HG03175 (cell line): ENCODE measurements at regions not wholly inside any gene's neighbourhood (a gene's known extent, or its start where the extent isn't known, plus 50 kb on each side); places are given as distances from the start of the nearest gene placed in this dataset.

Source experiments
- ATAC-seq: cut with Tn5 transposase; IDR thresholded peaks from one replicate; pipeline ENCODE4 v1.9.1; 2021; ENCODE audit warnings: mild to moderate bottlenecking, moderate library complexity; ENCODE audit not compliant: unreplicated experiment

- ATAC-seq: no peak
These were observed 487.6 kb upstream of the KLHL29 start for GRCh38 chr2:22897428-22897827.

- ATAC-seq: no peak
These were observed 484.3 kb upstream of the KLHL29 start for GRCh38 chr2:22900674-22901073.

- ATAC-seq: no peak
These were observed 483.4 kb upstream of the KLHL29 start for GRCh38 chr2:22901471-22902179.

- ATAC-seq: no peak
These were observed 482.8 kb upstream of the KLHL29 start for GRCh38 chr2:22902180-22902550.

- ATAC-seq: no peak
These were observed 482.3 kb upstream of the KLHL29 start for GRCh38 chr2:22902662-22903165.

GRCh38 chr2:22903616-22904015 lies 481.4 kb upstream of the KLHL29 start:
- ATAC-seq: no peak

- peak; percentile 41 for ATAC-seq
These were observed 480.8 kb upstream of the KLHL29 start for GRCh38 chr2:22904126-22904684.

- no peak for ATAC-seq
These were observed 477.6 kb upstream of the KLHL29 start for GRCh38 chr2:22907330-22907729.

- no peak for ATAC-seq
These were observed 472.6 kb upstream of the KLHL29 start for GRCh38 chr2:22912398-22912797.

GRCh38 chr2:22929998-22930397 lies 455.0 kb upstream of the KLHL29 start:
- ATAC-seq: no peak

- no peak for ATAC-seq
These were observed 454.2 kb upstream of the KLHL29 start for GRCh38 chr2:22930781-22931180.

GRCh38 chr2:22932288-22932687 lies 452.7 kb upstream of the KLHL29 start:
- no peak for ATAC-seq

- no peak for ATAC-seq
These were observed 450.2 kb upstream of the KLHL29 start for GRCh38 chr2:22934747-22935146.

- ATAC-seq: no peak
These were observed 442.5 kb upstream of the KLHL29 start for GRCh38 chr2:22942441-22942840.

- no peak for ATAC-seq
These were observed 440.8 kb upstream of the KLHL29 start for GRCh38 chr2:22944143-22944542.

- no peak for ATAC-seq
These were observed 438.4 kb upstream of the KLHL29 start for GRCh38 chr2:22946553-22946952.

- no peak for ATAC-seq
These were observed 437.2 kb upstream of the KLHL29 start for GRCh38 chr2:22947741-22948140.

- ATAC-seq: no peak
These were observed 434.5 kb upstream of the KLHL29 start for GRCh38 chr2:22950431-22950830.

- no peak for ATAC-seq
These were observed 432.2 kb upstream of the KLHL29 start for GRCh38 chr2:22952656-22953225.

- ATAC-seq: no peak
These were observed 427.5 kb upstream of the KLHL29 start for GRCh38 chr2:22957446-22957845.

- no peak for ATAC-seq
These were observed 426.7 kb upstream of the KLHL29 start for GRCh38 chr2:22958308-22958707.

GRCh38 chr2:22967756-22968155 lies 417.2 kb upstream of the KLHL29 start:
- no peak for ATAC-seq
